ENCODE measurements at regions not wholly inside any gene's neighbourhood (a gene's known extent, or its start where the extent isn't known, plus 50 kb on each side); places are given as distances from the start of the nearest gene placed in this dataset.

DNA sequence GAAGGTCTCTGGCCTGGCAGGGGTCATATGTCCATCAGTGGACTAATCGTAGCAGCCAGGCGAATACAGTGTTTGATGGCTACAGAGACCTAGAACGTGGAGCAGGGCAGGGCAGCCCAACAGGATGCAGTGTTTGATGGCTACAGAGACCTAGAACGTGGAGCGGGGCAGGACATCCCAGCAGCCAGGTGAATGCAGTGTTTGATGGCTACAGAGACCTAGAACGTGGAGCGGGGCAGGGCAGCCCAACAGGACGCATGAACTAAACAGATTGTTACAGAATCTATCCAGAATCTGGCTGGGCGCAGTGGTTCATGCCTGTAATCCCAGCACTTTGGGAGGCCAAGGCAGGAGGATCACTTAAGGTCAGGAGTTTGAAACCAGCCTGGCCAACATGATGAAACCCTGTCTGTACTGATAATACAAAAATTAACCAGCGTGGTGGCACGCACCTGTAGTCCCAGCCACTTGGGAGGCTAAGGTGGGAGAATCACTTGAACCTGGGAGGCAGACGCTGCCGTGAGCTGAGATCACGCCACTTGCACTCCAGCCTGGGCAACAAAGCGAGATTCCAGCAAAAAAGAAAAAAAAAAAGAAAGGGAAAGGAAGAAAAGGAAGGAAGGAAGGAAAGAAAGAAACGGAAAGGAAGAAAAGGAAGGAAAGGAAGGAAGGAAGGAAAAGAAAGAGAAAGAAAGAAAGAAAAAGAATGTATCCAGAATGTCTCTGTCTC lies 65.2 kb upstream of the RPH3AL start:
- Mint-ChIP-seq H3K36me3 (ENCODE audit: low read depth) (no peaks in the 10 kb centered on the region), H3K27me3 (ENCODE audit: low read depth) (no peaks in the 10 kb centered on the region), H3K9me3 (no peaks in the 10 kb centered on the region), H3K4me3 (no peak overlapping the region), H3K27ac (ENCODE audit: unreplicated experiment) (no peak overlapping the region), H3K4me1 (peaks cover 4% of the 10 kb centered on the region)
- TF ChIP-seq, protein P1, sequence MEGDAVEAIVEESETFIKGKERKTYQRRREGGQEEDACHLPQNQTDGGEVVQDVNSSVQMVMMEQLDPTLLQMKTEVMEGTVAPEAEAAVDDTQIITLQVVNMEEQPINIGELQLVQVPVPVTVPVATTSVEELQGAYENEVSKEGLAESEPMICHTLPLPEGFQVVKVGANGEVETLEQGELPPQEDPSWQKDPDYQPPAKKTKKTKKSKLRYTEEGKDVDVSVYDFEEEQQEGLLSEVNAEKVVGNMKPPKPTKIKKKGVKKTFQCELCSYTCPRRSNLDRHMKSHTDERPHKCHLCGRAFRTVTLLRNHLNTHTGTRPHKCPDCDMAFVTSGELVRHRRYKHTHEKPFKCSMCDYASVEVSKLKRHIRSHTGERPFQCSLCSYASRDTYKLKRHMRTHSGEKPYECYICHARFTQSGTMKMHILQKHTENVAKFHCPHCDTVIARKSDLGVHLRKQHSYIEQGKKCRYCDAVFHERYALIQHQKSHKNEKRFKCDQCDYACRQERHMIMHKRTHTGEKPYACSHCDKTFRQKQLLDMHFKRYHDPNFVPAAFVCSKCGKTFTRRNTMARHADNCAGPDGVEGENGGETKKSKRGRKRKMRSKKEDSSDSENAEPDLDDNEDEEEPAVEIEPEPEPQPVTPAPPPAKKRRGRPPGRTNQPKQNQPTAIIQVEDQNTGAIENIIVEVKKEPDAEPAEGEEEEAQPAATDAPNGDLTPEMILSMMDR (conservative IDR thresholded peaks at IDR 0.05) = no peak
- no peak for DNase-seq (ENCODE audit: low read depth, low spot score)

DNA sequence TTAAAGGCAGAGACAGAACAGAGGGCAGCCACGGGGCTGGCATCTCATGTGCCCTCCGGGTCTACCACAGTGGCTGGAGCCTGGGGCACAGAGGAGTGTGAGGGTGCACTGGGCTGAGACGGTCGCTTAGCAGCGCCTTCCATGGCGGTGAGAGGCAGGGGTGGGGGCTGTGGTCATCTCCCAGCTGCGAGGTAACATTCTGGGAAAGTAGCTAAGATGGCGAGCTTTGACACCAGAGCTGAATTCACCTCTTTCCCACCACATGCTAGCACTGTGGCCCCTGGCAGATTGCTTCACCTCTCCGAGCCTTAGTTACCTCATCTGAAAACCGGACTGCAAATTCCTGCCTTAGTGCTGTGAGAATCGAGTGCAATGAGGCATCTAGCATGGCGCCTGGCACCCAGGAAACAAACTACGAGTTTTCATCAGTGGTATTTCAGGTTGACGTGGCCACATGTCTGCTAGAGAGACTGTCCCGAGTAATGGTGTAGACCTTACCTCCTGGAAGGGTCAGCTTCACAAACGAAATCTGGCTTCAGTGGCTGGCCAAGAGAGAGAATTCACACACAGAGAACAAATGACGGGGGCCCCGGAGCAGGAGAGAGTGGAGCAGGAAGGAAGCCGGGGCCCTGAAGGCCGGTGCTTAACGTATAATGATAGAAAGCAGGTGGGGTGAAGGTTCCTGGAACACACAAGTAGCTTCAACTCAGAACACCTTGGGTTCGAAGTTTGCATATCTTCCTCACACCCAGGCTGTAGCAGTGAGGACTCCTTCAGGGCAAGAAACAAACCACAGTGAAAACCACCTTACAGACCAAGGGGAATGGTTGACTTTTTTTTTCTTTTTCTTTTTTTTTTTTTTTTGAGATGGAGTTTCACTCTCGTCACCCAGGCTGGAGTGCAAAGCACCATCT lies 63.9 kb upstream of the RPH3AL start:
- DNase-seq (ENCODE audit: low read depth, low spot score) = no peak
- H3K4me3 Mint-ChIP-seq = no peak overlapping the region
- no peaks in the 10 kb centered on the region for H3K9me3 Mint-ChIP-seq
- no peaks in the 10 kb centered on the region for H3K36me3 Mint-ChIP-seq (ENCODE audit: low read depth)
- TF ChIP-seq, protein P1 (conservative IDR thresholded peaks at IDR 0.05) = no peak
- H3K27ac Mint-ChIP-seq (ENCODE audit: unreplicated experiment) = no peak overlapping the region
- no peaks in the 10 kb centered on the region for H3K27me3 Mint-ChIP-seq (ENCODE audit: low read depth)
- H3K4me1 Mint-ChIP-seq = peaks cover 10% of the 10 kb centered on the region

DNA sequence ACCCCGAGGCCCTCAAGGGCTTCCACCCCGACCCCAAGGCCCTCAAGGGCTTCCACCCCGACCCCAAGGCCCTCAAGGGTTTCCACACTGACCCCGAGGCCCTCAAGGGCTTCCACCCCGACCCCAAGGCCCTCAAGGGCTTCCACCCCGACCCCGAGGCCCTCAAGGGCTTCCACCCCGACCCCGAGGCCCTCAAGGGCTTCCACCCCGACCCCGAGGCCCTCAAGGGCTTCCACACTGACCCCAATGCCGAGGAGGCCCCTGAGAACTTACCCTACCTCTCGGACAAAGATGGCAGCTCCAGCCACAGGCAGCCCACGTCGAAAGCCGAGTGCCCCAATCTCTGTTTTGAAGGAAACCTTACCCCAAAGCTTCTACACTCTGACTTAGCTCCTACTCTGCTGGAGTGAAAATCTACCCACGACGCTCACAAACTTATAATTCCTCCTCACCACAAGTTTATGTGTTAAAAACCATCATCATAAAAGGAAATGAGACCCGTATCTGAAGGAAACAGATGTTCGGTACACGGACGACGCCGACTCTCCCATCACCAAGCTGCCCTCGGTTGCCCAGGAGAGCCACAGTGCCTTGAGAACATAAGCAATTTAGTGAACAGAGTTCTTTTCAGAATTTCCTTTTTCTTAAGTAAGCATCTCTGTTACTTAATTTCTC lies 61.2 kb upstream of the RPH3AL start:
- Mint-ChIP-seq H3K36me3 (ENCODE audit: low read depth) (no peaks in the 10 kb centered on the region), H3K27me3 (ENCODE audit: low read depth) (peaks cover 14% of the 10 kb centered on the region), H3K4me1 (peaks cover 34% of the 10 kb centered on the region), H3K9me3 (peaks cover 3% of the 10 kb centered on the region), H3K27ac (ENCODE audit: unreplicated experiment) (peak overlapping the region; percentile 84), H3K4me3 (peak overlapping the region; percentile 25)
- TF ChIP-seq, protein P1 (conservative IDR thresholded peaks at IDR 0.05) = no peak
- DNase-seq (ENCODE audit: low read depth, low spot score) = no peak

DNA sequence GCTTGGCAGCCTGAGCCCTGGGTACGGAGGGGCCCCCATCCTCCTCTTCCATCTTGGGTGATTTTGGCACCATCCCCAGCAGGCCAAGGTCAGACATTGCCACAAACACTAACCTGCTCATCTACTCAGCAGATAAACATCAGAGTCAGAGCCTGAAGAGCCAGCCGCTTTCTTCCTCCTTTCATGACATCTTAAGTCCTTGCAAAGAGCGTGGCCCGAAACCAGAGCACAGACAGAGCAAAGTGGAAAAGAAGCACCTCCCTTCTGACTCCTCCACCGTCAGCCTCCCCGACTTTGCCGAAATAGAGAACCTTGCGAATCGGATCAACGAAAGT lies 60.4 kb upstream of the RPH3AL start:
- no peak for DNase-seq (ENCODE audit: low read depth, low spot score)
- no peak overlapping the region for H3K4me3 Mint-ChIP-seq
- H3K36me3 Mint-ChIP-seq (ENCODE audit: low read depth) = no peaks in the 10 kb centered on the region
- H3K27me3 Mint-ChIP-seq (ENCODE audit: low read depth) = peaks cover 14% of the 10 kb centered on the region
- peaks cover 3% of the 10 kb centered on the region for H3K9me3 Mint-ChIP-seq
- TF ChIP-seq, protein P1 (conservative IDR thresholded peaks at IDR 0.05) = no peak
- peaks cover 34% of the 10 kb centered on the region for H3K4me1 Mint-ChIP-seq
- no peak overlapping the region for H3K27ac Mint-ChIP-seq (ENCODE audit: unreplicated experiment)

DNA sequence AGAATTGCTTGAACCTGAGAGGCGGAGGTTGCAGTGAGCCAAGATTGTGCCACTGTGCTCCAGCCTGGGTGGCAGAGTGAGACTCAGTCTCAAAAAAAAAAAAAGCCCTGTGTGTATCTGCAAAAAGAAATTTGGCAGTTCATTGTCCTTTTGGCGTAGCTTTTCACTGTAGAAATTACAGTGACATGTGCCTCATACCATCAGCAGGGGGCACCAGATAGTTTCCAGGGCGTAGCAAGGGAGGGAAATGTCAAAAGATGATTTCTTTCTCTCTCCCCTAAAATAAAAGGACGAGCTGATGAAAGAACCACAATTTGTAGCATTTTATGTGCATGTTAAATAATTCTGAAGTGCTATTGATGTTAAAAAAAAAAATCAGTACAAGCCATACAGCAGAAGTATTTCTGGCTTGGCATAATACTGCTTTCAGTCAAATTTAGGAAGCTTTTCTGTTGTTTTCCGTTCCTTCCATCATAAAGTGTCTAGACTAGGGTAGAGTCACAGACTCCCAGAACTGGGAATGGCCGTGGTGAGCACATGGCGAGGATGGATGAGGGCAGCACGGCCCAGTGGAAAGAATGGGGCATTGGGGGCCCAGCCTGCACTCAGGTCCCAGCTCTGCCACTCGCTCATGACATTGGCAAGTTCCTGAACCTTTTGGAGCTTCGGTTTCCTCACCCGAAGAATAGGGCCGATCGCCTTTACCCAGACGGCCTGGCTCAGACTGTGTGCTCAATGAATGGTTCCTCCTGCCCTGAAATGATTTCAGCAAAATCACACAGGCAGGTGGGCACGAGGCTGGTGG lies 59.8 kb upstream of the RPH3AL start:
- DNase-seq (ENCODE audit: low read depth, low spot score) = peak; percentile 45
- peak overlapping the region; percentile 90 for H3K4me3 Mint-ChIP-seq
- TF ChIP-seq, protein P1 (conservative IDR thresholded peaks at IDR 0.05) = peak; percentile 88
- H3K27ac Mint-ChIP-seq (ENCODE audit: unreplicated experiment) = peak overlapping the region; percentile 50
- peaks cover 18% of the 10 kb centered on the region for H3K27me3 Mint-ChIP-seq (ENCODE audit: low read depth)
- H3K36me3 Mint-ChIP-seq (ENCODE audit: low read depth) = no peaks in the 10 kb centered on the region
- peaks cover 3% of the 10 kb centered on the region for H3K9me3 Mint-ChIP-seq
- H3K4me1 Mint-ChIP-seq = peaks cover 34% of the 10 kb centered on the region

Data from neural crest cell (in vitro differentiated cells).